Naive thymus-derived CD8-positive, alpha-beta T cell (primary cell): ENCODE measurements at regions not wholly inside any gene's neighbourhood (a gene's known extent, or its start where the extent isn't known, plus 50 kb on each side); places are given as distances from the start of the nearest gene placed in this dataset.

Experiments used
- ATAC-seq, 2 donors: fragments of 150-1000 bp; cut with Tn5 transposase in 1 of 2; sonication (Bioruptor Pico), chemical (Tn5 transposase) in 1 of 2; 1 replicate in 1 of 2; 2 replicates in 1 of 2; pipeline ENCODE4 v1.10.0; 2021; ENCODE audit warnings: mild to moderate bottlenecking in 2 of 2, moderate library complexity in 2 of 2
- POLR2A ChIA-PET: fragments of 350-600 bp; sonication (Branson Sonifier 250); formaldehyde crosslinking; loops from one replicate; lab custom pipeline; 2021; ENCODE audit warnings: antibody characterized with exemption; lab: Charles Lee
- DNase-seq, 10 donors: peaks; one replicate each; pipeline versions ENCODE4 v3.0.0 to v3.0.0-alpha.2; 2020 to 2022
- H3K27ac Mint-ChIP-seq, 10 donors: one replicate each; pipeline ENCODE4 v1.8.0; 2020 to 2022; ENCODE audit warnings: mild to moderate bottlenecking in 10 of 10, mixed read lengths in 10 of 10, moderate library complexity in 4 of 10, inconsistent platforms in 1 of 10
- H3K27me3 Mint-ChIP-seq, 5 donors: one replicate each; pipeline ENCODE4 v1.8.0; 2021 to 2022; ENCODE audit warnings: mixed read lengths in 5 of 5
- H3K36me3 Mint-ChIP-seq, 3 donors: one replicate each; pipeline ENCODE4 v1.8.0; 2020 to 2022; ENCODE audit warnings: mixed read lengths in 3 of 3, mild to moderate bottlenecking in 2 of 3, inconsistent platforms in 1 of 3
- H3K4me1 Mint-ChIP-seq, 4 donors: one replicate each; pipeline ENCODE4 v1.8.0; 2021 to 2022; ENCODE audit warnings: mixed read lengths in 4 of 4
- H3K4me3 Mint-ChIP-seq, 10 donors: one replicate each; pipeline ENCODE4 v1.8.0; 2020 to 2022; ENCODE audit warnings: mild to moderate bottlenecking in 10 of 10, mixed read lengths in 10 of 10, moderate library complexity in 6 of 10, inconsistent platforms in 1 of 10
- H3K9me3 Mint-ChIP-seq, 9 donors: one replicate each; pipeline ENCODE4 v1.8.0; 2020 to 2022; ENCODE audit warnings: mixed read lengths in 9 of 9, mild to moderate bottlenecking in 3 of 9, inconsistent platforms in 1 of 9, moderate library complexity in 1 of 9

- no peaks in the 10 kb centered on the region for H3K36me3 Mint-ChIP-seq
- POLR2A ChIA-PET = no interaction called here
- H3K27me3 Mint-ChIP-seq = peaks cover 4 to 19% (median 5%) of the 10 kb centered on the region in 5 donors
- ATAC-seq = no peak
- H3K9me3 Mint-ChIP-seq = no peaks in the 10 kb centered on the region
- H3K4me3 Mint-ChIP-seq = no peak overlapping the region
- no peak for DNase-seq
- H3K27ac Mint-ChIP-seq = no peak overlapping the region
- H3K4me1 Mint-ChIP-seq = no peaks in the 10 kb centered on the region
These were observed 63.4 kb upstream of the TEX51 start for GRCh38 chr2:126835261-126835660.

- Mint-ChIP-seq H3K27ac (peak overlapping the region in 1 of 10 donors; percentile 4), H3K4me1 (no peaks in the 10 kb centered on the region), H3K36me3 (no peaks in the 10 kb centered on the region), H3K9me3 (no peaks in the 10 kb centered on the region), H3K4me3 (no peak overlapping the region), H3K27me3 (peaks cover 4 to 21% (median 9%) of the 10 kb centered on the region in 5 donors)
- DNase-seq (no peak), ATAC-seq (no peak)
- POLR2A ChIA-PET = interaction anchor here (0.5 kb wide), 1 partner anchor 15 kb away, joined by 3 read pairs; no protein-coding TSS in a partner anchor
These were observed 62.9 kb upstream of the TEX51 start for GRCh38 chr2:126835831-126836230.

GRCh38 chr2:126836761-126837679 is 61.7 kb upstream of the TEX51 start:
- POLR2A ChIA-PET = no interaction called here
- ATAC-seq (no peak), DNase-seq (no peak)
- H3K36me3 Mint-ChIP-seq = no peaks in the 10 kb centered on the region
- H3K27ac Mint-ChIP-seq = no peak overlapping the region
- H3K4me1 Mint-ChIP-seq = no peaks in the 10 kb centered on the region
- peaks cover 4 to 21% (median 10%) of the 10 kb centered on the region in 5 donors for H3K27me3 Mint-ChIP-seq
- H3K4me3 Mint-ChIP-seq = no peak overlapping the region
- H3K9me3 Mint-ChIP-seq = no peaks in the 10 kb centered on the region

GRCh38 chr2:126837966-126838715 is 60.5 kb upstream of the TEX51 start:
- no peaks in the 10 kb centered on the region for H3K36me3 Mint-ChIP-seq
- no peaks in the 10 kb centered on the region for H3K4me1 Mint-ChIP-seq
- H3K27me3 Mint-ChIP-seq = peaks cover 4 to 21% (median 10%) of the 10 kb centered on the region in 5 donors
- ATAC-seq = no peak
- H3K9me3 Mint-ChIP-seq = no peaks in the 10 kb centered on the region
- no peak overlapping the region for H3K4me3 Mint-ChIP-seq
- H3K27ac Mint-ChIP-seq = no peak overlapping the region
- DNase-seq = no peak
- POLR2A ChIA-PET = no interaction called here

- Mint-ChIP-seq H3K4me1 (no peaks in the 10 kb centered on the region), H3K4me3 (no peak overlapping the region), H3K36me3 (no peaks in the 10 kb centered on the region), H3K27me3 (peaks cover 4 to 21% (median 10%) of the 10 kb centered on the region in 5 donors), H3K9me3 (no peaks in the 10 kb centered on the region), H3K27ac (no peak overlapping the region)
- no peak for ATAC-seq
- DNase-seq = no peak
- POLR2A ChIA-PET = no interaction called here
These were observed 60.0 kb upstream of the TEX51 start for GRCh38 chr2:126838716-126838985.

GRCh38 chr2:126839796-126840195 is 58.9 kb upstream of the TEX51 start:
- no peaks in the 10 kb centered on the region for H3K9me3 Mint-ChIP-seq
- H3K36me3 Mint-ChIP-seq = no peaks in the 10 kb centered on the region
- H3K4me3 Mint-ChIP-seq = no peak overlapping the region
- H3K27ac Mint-ChIP-seq = no peak overlapping the region
- no peak for ATAC-seq
- POLR2A ChIA-PET = no interaction called here
- H3K27me3 Mint-ChIP-seq = peaks cover 4 to 21% (median 10%) of the 10 kb centered on the region in 5 donors
- no peaks in the 10 kb centered on the region for H3K4me1 Mint-ChIP-seq
- no peak for DNase-seq

GRCh38 chr2:126843081-126843480 is 55.6 kb upstream of the TEX51 start:
- no peak for DNase-seq
- Mint-ChIP-seq H3K4me3 (no peak overlapping the region), H3K4me1 (no peaks in the 10 kb centered on the region), H3K36me3 (no peaks in the 10 kb centered on the region), H3K27me3 (peaks cover 4 to 20% (median 10%) of the 10 kb centered on the region in 5 donors), H3K9me3 (no peaks in the 10 kb centered on the region), H3K27ac (no peak overlapping the region)
- POLR2A ChIA-PET = no interaction called here
- no peak for ATAC-seq

GRCh38 chr2:126846241-126846640 is 52.4 kb upstream of the TEX51 start:
- H3K4me3 Mint-ChIP-seq = no peak overlapping the region
- no peaks in the 10 kb centered on the region for H3K36me3 Mint-ChIP-seq
- POLR2A ChIA-PET = no interaction called here
- H3K4me1 Mint-ChIP-seq = no peaks in the 10 kb centered on the region
- H3K27me3 Mint-ChIP-seq = peaks cover 0 to 6% (median 1%) of the 10 kb centered on the region in 5 donors
- ATAC-seq (no peak), DNase-seq (no peak)
- H3K27ac Mint-ChIP-seq = no peak overlapping the region
- no peaks in the 10 kb centered on the region for H3K9me3 Mint-ChIP-seq
